DMS53 treated with DMSO at 0.1 percent for 48 hours (cell line): ENCODE measurements at regions not wholly inside any gene's neighbourhood (a gene's known extent, or its start where the extent isn't known, plus 50 kb on each side); places are given as distances from the start of the nearest gene placed in this dataset.
A peak's percentile ranks its signal among the peaks of the same experiment; 100 is the strongest.

ENCODE experiments used
- DNase-seq: peaks from one replicate; lab custom pipeline; 2025; ENCODE audit not compliant: unreplicated experiment; lab: John Stamatoyannopoulos, UW

DNA sequence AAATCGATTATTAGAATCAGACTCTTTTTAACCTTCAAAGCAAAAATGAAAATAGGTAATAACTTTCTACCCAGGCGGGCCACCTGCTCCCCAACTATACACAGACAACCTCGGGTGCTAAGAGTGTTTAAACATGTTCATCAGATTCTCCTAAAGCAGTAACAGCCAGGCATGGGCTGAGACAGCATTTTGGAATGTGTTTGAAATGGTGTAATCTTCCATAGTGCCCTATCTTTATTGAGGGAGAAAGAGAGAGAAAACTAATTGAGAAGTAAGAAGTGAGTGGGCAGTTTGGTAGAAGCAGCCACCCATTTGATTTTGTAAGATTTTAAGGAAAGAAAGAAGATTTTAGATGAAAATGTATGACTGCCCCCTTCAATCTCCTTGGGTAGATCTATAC is 196.1 kb upstream of the CTAGE1 start:
- DNase-seq = no peak

GRCh38 chr18:22623513-22623912 is 205.8 kb upstream of the CTAGE1 start:
- no peak for DNase-seq

DNA sequence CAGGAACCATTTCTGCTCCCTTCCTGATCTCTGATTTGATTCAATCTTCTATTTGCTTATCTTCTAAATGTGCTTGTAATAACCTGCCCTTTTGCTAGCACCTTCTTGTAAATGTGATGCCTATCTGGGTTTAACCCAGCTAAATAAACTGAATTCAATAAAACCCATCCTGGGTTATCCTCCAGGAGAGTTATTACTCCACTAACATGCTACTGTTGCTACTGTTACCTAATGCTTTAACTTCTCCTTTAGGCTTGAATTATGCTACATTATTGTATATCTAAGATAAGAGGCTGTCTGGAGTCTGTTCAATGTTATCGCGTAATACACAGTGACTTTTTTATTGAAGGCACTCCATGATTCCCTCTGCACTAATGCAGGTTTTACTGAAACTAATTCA is 206.5 kb upstream of the CTAGE1 start:
- DNase-seq = no peak

GRCh38 chr18:22625406-22625805 is 207.7 kb upstream of the CTAGE1 start:
- DNase-seq = no peak

- DNase-seq = no peak
These were observed 209.1 kb upstream of the CTAGE1 start for GRCh38 chr18:22626771-22627170.

DNA sequence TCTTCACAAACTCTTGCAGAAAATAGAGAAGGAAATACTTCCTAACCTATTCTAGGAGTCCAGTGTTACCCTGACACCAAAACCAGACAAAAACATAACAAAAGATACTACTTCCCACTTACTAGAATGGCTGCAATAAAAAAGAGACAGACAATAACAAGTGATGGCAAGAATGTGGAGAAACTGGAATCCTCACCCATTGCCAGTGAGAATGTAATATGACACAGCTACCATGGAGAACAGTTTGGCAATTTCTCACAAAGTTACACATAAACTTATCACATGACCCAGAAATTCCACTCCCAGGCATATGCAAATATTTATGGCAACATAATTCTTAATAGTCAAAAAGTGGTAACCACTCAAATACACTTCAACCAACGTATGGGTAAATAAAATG is 209.8 kb upstream of the CTAGE1 start:
- DNase-seq = no peak

DNA sequence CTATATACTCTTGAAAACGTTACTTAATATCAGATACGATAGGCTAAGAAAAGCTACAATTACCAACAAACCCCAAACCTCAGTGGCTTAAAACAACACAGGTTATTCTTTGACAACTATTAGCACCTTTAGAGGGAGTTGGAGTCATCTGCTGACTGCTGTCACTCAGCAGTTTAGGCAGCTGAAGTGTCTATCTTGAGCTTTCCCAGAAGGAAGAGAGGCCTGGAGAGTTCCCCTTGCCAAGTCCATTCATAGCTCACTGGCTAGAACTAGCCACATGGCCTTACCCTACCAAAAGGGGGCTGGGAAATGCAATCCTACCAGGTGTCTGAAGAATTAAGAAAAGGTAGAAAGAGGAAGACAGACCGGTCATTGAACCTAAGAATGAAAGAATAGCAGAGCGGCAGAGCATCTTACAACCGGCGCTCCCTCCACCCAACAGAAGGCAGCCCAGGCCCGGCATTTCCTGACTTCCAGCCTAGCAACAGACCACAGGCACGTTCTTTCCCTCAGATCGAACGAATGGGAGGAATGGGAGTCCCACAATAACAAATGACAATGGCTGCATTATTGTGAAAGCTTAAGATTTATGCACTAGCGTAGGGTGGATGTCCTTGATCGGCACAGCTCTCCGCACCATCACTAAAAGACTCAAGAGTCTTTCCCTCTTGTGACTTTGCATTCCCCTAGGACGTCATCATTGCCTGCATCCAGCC is 211.2 kb upstream of the CTAGE1 start:
- DNase-seq = no peak

DNA sequence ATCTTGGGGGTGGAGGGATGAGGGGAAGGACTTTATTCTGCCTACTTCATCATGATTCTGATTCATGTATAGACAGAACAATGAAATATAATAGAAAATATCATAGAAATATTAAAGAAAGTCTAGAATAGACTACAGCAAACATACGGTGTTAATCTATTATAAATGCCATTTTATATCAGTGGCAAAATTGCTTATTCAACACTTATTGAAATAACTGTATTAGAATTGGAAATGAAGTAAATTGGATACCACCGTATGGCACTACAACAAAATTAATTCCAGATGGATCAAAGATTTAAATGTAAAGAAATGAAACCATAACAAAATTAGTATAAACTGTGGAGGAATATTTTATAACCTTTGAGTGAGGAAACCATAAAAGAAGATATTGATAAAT is 213.3 kb upstream of the CTAGE1 start:
- DNase-seq = no peak

- no peak for DNase-seq
These were observed 214.5 kb upstream of the CTAGE1 start for GRCh38 chr18:22632191-22632590.

- DNase-seq = no peak
These were observed 216.7 kb upstream of the CTAGE1 start for GRCh38 chr18:22634464-22634863.

- DNase-seq = no peak
These were observed 220.1 kb upstream of the CTAGE1 start for GRCh38 chr18:22637787-22638186.

GRCh38 chr18:22639026-22639463 is 221.3 kb upstream of the CTAGE1 start:
- DNase-seq = no peak

DNA sequence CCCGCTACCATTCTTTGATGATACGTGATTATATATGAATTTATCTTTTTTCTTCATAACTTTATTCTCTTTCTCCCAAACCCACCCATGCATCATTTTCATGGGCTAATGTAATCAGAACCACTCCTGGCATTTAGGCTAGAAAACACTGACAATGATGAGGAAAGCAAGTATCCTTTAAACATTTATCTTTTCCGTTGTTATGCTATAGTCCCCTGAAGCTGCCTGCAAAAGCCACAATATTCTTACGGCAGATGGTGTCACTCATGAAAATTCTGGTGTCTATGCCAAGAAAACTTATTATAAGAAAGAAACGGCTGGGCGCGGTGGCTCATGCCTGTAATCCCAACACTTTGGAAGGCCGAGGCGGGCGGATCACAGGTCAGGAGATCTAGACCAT is 221.8 kb upstream of the CTAGE1 start:
- no peak for DNase-seq

DNA sequence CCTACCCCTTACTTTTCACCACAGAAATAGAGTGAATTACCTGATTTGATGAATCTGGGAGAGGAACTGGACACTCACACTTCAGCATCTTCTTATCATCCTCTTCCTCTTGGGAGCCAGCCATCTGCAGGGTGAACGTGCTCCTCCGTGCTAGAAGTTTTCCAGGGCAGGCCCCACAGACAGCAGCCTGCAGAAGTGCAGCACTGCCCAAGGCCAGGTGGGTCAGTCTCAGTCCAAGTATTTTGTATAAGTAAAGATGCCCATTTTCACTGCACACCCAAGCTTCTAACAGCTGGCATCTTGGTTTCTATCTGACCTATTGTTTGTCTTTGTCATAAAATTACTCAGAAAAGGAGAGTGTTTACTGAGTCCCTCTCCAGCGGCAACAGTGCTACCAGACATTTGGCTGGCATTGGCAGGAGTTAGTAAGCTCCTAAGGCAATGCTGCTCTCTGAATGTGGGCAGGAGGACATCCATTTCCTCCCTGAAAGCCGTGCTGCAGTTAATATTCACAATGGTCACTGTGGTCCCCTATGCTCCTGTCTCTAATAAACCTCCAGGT is 222.6 kb upstream of the CTAGE1 start:
- peak; percentile 7 for DNase-seq

GRCh38 chr18:22641958-22642357 is 224.2 kb upstream of the CTAGE1 start:
- no peak for DNase-seq

GRCh38 chr18:22643731-22644130 is 226.0 kb upstream of the CTAGE1 start:
- DNase-seq = no peak

GRCh38 chr18:22650247-22650646 is 232.5 kb upstream of the CTAGE1 start:
- no peak for DNase-seq

DNA sequence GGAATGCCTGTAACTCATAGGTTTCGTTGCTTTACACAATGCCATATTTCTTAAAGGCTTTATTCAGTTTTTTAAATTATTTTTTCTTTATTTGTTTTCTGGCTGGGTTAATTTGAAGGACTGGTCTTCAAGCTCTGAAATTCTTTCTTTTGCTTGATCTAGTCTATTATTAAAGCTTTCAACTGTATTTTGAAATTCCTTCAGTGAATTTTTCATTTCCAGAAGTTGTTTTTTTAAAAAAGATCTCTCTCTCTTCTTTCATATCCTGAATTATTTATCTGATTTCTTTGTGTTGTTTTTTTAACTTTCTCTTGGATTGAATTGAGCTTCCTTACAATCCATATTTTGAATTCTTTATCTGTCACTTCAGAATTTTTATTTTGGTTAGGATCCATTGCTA is 239.9 kb upstream of the CTAGE1 start:
- DNase-seq = no peak

- DNase-seq = no peak
These were observed 240.6 kb upstream of the CTAGE1 start for GRCh38 chr18:22658318-22658717.

- DNase-seq = no peak
These were observed 245.7 kb upstream of the CTAGE1 start for GRCh38 chr18:22663378-22663777.

DNA sequence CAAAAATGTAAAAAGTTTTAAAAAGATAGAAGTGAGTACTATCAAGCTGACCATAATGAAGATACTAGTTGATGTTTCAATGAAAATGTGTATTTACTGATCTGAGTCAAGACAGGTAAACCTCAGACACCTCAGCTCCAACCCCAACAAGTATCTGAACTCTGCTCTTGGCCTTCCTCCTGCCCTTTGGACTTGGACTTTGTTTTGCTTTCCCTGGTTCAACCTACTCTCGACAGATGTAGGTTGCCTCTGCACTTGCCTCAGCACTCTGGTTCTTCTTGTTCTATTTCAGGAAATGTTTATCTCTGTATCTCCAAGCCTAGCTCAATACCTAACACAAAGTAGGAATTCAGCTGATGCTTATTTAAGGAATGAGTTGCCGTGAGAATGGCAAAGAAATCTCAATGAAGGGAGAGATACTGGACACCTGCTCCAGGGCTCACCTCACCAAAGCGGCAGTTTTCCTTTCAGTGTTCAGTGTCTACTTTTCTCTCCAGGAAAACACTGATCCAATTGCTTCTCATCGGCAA is 248.8 kb upstream of the CTAGE1 start:
- DNase-seq = no peak

GRCh38 chr18:22667156-22667555 is 249.4 kb upstream of the CTAGE1 start:
- DNase-seq = no peak
